ENCODE measurements at regions not wholly inside any gene's neighbourhood (a gene's known extent, or its start where the extent isn't known, plus 50 kb on each side); places are given as distances from the start of the nearest gene placed in this dataset.

- DNase-seq (ENCODE audit: extremely low read depth, low read depth) = no peak
These were observed 88.4 kb upstream of the TMPRSS2 start for GRCh38 chr21:41596241-41596925.

- no peak for DNase-seq (ENCODE audit: extremely low read depth, low read depth)
These were observed 86.3 kb upstream of the TMPRSS2 start for GRCh38 chr21:41594268-41594667.

- no peak for DNase-seq (ENCODE audit: extremely low read depth, low read depth)
These were observed 85.8 kb upstream of the TMPRSS2 start for GRCh38 chr21:41593760-41594138.

GRCh38 chr21:41593051-41593759, 85.2 kb upstream of the TMPRSS2 start:
- DNase-seq (ENCODE audit: extremely low read depth, low read depth) = no peak

- no peak for DNase-seq (ENCODE audit: extremely low read depth, low read depth)
These were observed 81.7 kb upstream of the TMPRSS2 start for GRCh38 chr21:41589620-41590175.

- DNase-seq (ENCODE audit: extremely low read depth, low read depth) = no peak
These were observed 81.2 kb upstream of the TMPRSS2 start for GRCh38 chr21:41589131-41589530.

GRCh38 chr21:41585199-41585994, 77.4 kb upstream of the TMPRSS2 start:
- DNase-seq (ENCODE audit: extremely low read depth, low read depth) = no peak

- no peak for DNase-seq (ENCODE audit: extremely low read depth, low read depth)
These were observed 76.7 kb upstream of the TMPRSS2 start for GRCh38 chr21:41584603-41585176.

- DNase-seq (ENCODE audit: extremely low read depth, low read depth) = no peak
These were observed 75.4 kb upstream of the TMPRSS2 start for GRCh38 chr21:41583274-41583790.

- DNase-seq (ENCODE audit: extremely low read depth, low read depth) = no peak
These were observed 74.9 kb upstream of the TMPRSS2 start for GRCh38 chr21:41582866-41583265.

GRCh38 chr21:41582298-41582840, 74.4 kb upstream of the TMPRSS2 start:
- no peak for DNase-seq (ENCODE audit: extremely low read depth, low read depth)

GRCh38 chr21:41581592-41582228, 73.8 kb upstream of the TMPRSS2 start:
- DNase-seq (ENCODE audit: extremely low read depth, low read depth) = no peak

- no peak for DNase-seq (ENCODE audit: extremely low read depth, low read depth)
These were observed 73.0 kb upstream of the TMPRSS2 start for GRCh38 chr21:41580758-41581554.

- DNase-seq (ENCODE audit: extremely low read depth, low read depth) = no peak
These were observed 71.7 kb upstream of the TMPRSS2 start for GRCh38 chr21:41579692-41580091.

GRCh38 chr21:41578716-41579115, 70.8 kb upstream of the TMPRSS2 start:
- DNase-seq (ENCODE audit: extremely low read depth, low read depth) = no peak

GRCh38 chr21:41578083-41578482, 70.1 kb upstream of the TMPRSS2 start:
- no peak for DNase-seq (ENCODE audit: extremely low read depth, low read depth)

- DNase-seq (ENCODE audit: extremely low read depth, low read depth) = no peak
These were observed 68.2 kb upstream of the TMPRSS2 start for GRCh38 chr21:41576013-41576615.

GRCh38 chr21:41573902-41574690, 66.1 kb upstream of the TMPRSS2 start:
- DNase-seq (ENCODE audit: extremely low read depth, low read depth) = no peak
